ENCODE measurements at regions not wholly inside any gene's neighbourhood (a gene's known extent, or its start where the extent isn't known, plus 50 kb on each side); places are given as distances from the start of the nearest gene placed in this dataset.

DNA sequence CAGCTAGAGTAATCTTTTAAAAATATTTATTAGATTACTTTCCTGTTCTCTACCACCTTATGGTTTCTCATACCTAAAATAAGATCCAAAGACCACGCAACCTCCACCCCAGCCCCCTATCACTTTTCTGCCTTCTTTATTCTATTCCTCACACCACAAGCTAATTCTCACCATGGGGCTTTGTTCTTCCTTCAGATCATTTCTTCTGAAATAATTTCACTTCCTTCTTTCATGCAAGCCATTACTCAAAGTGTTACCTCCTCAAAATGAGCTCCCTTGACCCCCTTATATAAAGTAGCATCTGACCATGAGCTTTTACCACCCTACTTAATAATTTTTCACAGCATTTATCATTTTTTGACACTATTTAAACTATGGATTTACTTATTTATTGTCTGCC is 233.2 kb upstream of the TMCO5A start:
- H3K27me3 ChIP-seq (ENCODE audit: control insufficient read depth in 4 of 4, insufficient read depth in 4 of 4, low read length in 3 of 4), result peaks cover 0 to 9% (median 0%) of the 10 kb centered on the region in 4 donors
- H3K9ac ChIP-seq (ENCODE audit: low read depth in 1 of 2, low read length in 2 of 2), result no peak overlapping the region
- H3K27ac ChIP-seq (ENCODE audit: low read depth in 1 of 2, low read length in 2 of 2), result no peak overlapping the region
- 92% methylated on average over 1 of the region's 1 CpG for WGBS
- H3K4me1 ChIP-seq (ENCODE audit: control insufficient read depth in 4 of 4, insufficient read depth in 4 of 4, low read length in 3 of 4), result no peaks in the 10 kb centered on the region
- H3K36me3 ChIP-seq (ENCODE audit: control insufficient read depth in 4 of 4, insufficient read depth in 3 of 4, low read depth in 1 of 4, low read length in 3 of 4), result no peaks in the 10 kb centered on the region
- TF ChIP-seq, protein P1, sequence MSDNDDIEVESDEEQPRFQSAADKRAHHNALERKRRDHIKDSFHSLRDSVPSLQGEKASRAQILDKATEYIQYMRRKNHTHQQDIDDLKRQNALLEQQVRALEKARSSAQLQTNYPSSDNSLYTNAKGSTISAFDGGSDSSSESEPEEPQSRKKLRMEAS (IDR thresholded peaks at IDR 0.05), result no peak
- TF ChIP-seq GABPA (IDR thresholded peaks at IDR 0.05 in 1 of 2, conservative IDR thresholded peaks at IDR 0.05 in 1 of 2), result no peak
- no peaks in the 10 kb centered on the region for H3K9me3 ChIP-seq (ENCODE audit: control insufficient read depth in 4 of 4, low read length in 3 of 4)
- no peak overlapping the region for H3K4me3 ChIP-seq (ENCODE audit: low read depth in 1 of 3, low read length in 3 of 3)
- DNase-seq (ENCODE audit: low spot score), result no peak

DNA sequence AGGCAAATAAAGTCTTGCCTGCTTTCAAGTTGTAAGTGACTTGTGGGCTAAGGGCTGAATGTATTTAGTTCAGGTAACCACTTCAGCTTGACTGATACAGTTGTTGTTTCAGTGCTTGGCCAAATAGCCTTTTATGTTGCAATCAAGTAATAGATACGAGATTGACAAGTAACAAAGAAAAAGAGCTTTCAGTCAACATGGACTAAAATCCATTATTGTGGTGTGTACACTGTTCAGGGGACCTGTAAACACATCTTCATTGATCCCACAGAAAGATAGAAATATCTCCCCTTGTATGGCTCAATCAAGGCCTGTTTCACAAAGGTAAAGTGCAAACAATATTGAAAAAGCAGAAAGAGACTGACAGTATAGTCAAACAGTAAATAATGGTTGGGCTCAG is 224.8 kb upstream of the TMCO5A start:
- DNase-seq (ENCODE audit: low spot score), result no peak
- 25% methylated on average over 1 of the region's 1 CpG for WGBS
- H3K9me3 ChIP-seq (ENCODE audit: control insufficient read depth in 4 of 4, low read length in 3 of 4), result no peaks in the 10 kb centered on the region
- H3K27me3 ChIP-seq (ENCODE audit: control insufficient read depth in 4 of 4, insufficient read depth in 4 of 4, low read length in 3 of 4), result peaks cover 0 to 13% (median 0%) of the 10 kb centered on the region in 4 donors
- no peaks in the 10 kb centered on the region for H3K36me3 ChIP-seq (ENCODE audit: control insufficient read depth in 4 of 4, insufficient read depth in 3 of 4, low read depth in 1 of 4, low read length in 3 of 4)
- H3K4me3 ChIP-seq (ENCODE audit: low read depth in 1 of 3, low read length in 3 of 3), result no peak overlapping the region
- no peak overlapping the region for H3K9ac ChIP-seq (ENCODE audit: low read depth in 1 of 2, low read length in 2 of 2)
- no peak overlapping the region for H3K27ac ChIP-seq (ENCODE audit: low read depth in 1 of 2, low read length in 2 of 2)
- peaks cover 0 to 5% (median 0%) of the 10 kb centered on the region in 4 donors for H3K4me1 ChIP-seq (ENCODE audit: control insufficient read depth in 4 of 4, insufficient read depth in 4 of 4, low read length in 3 of 4)
- TF ChIP-seq SP1 (IDR thresholded peaks at IDR 0.05) (no peak), ATF3 (IDR thresholded peaks at IDR 0.05) (no peak), RAD21 (IDR thresholded peaks at IDR 0.05) (peak in 1 of 2 donors; percentile 10), FOXA2 (IDR thresholded peaks at IDR 0.05) (peak; percentile 84), GABPA (IDR thresholded peaks at IDR 0.05 in 1 of 2, conservative IDR thresholded peaks at IDR 0.05 in 1 of 2) (no peak), HNF4A (conservative IDR thresholded peaks at IDR 0.05) (peak; percentile 30 to 56), FOXA1 (IDR thresholded peaks at IDR 0.05) (peak; percentile 51), YY1 (IDR thresholded peaks at IDR 0.05) (peak; percentile 35), RXRA (IDR thresholded peaks at IDR 0.05) (peak in 1 of 2 donors; percentile 35), CTCF (IDR thresholded peaks at IDR 0.05; ENCODE audit: low read depth, low read length, missing input control) (no peak)
- TF ChIP-seq, protein P2, sequence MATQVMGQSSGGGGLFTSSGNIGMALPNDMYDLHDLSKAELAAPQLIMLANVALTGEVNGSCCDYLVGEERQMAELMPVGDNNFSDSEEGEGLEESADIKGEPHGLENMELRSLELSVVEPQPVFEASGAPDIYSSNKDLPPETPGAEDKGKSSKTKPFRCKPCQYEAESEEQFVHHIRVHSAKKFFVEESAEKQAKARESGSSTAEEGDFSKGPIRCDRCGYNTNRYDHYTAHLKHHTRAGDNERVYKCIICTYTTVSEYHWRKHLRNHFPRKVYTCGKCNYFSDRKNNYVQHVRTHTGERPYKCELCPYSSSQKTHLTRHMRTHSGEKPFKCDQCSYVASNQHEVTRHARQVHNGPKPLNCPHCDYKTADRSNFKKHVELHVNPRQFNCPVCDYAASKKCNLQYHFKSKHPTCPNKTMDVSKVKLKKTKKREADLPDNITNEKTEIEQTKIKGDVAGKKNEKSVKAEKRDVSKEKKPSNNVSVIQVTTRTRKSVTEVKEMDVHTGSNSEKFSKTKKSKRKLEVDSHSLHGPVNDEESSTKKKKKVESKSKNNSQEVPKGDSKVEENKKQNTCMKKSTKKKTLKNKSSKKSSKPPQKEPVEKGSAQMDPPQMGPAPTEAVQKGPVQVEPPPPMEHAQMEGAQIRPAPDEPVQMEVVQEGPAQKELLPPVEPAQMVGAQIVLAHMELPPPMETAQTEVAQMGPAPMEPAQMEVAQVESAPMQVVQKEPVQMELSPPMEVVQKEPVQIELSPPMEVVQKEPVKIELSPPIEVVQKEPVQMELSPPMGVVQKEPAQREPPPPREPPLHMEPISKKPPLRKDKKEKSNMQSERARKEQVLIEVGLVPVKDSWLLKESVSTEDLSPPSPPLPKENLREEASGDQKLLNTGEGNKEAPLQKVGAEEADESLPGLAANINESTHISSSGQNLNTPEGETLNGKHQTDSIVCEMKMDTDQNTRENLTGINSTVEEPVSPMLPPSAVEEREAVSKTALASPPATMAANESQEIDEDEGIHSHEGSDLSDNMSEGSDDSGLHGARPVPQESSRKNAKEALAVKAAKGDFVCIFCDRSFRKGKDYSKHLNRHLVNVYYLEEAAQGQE (IDR thresholded peaks at IDR 0.05), result no peak

DNA sequence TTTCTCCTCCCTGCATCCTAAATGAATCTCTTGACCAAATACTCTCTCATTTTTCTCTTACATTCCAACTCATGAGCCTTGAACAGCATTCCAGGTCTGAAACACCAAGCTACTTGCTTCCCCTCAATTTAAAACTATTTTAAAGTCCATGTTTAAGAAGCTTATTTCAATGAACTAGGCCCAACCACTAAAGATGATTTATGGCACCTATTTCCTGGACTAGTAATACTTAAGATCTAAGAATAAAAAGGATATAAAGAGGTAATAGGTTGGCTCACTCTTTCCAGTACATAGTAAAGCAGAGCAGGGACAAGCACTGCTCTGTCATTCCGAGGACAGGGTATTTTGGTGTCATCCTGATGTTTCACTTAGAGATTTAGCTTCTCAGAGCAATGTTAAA is 219.3 kb upstream of the TMCO5A start:
- Histone ChIP-seq H3K4me3 (ENCODE audit: low read depth in 1 of 3, low read length in 3 of 3) (no peak overlapping the region), H3K4me1 (ENCODE audit: control insufficient read depth in 4 of 4, insufficient read depth in 4 of 4, low read length in 3 of 4) (no peaks in the 10 kb centered on the region), H3K9me3 (ENCODE audit: control insufficient read depth in 4 of 4, low read length in 3 of 4) (no peaks in the 10 kb centered on the region), H3K27me3 (ENCODE audit: control insufficient read depth in 4 of 4, insufficient read depth in 4 of 4, low read length in 3 of 4) (no peaks in the 10 kb centered on the region), H3K27ac (ENCODE audit: low read depth in 1 of 2, low read length in 2 of 2) (no peak overlapping the region), H3K36me3 (ENCODE audit: control insufficient read depth in 4 of 4, insufficient read depth in 3 of 4, low read depth in 1 of 4, low read length in 3 of 4) (peaks cover 0 to 2% (median 0%) of the 10 kb centered on the region in 4 donors), H3K9ac (ENCODE audit: low read depth in 1 of 2, low read length in 2 of 2) (no peak overlapping the region)
- no peak for DNase-seq (ENCODE audit: low spot score)
- WGBS, result 75% methylated on average over 1 of the region's 1 CpG
- TF ChIP-seq CTCF (IDR thresholded peaks at IDR 0.05; ENCODE audit: low read depth, low read length, missing input control) (no peak), JUND (IDR thresholded peaks at IDR 0.05) (no peak), ZBTB33 (IDR thresholded peaks at IDR 0.05) (no peak)

Measured in liver (tissue), 8 donors.